GM21528 (cell line): ENCODE measurements at regions not wholly inside any gene's neighbourhood (a gene's known extent, or its start where the extent isn't known, plus 50 kb on each side); places are given as distances from the start of the nearest gene placed in this dataset.

Experiments used
- ATAC-seq: cut with Tn5 transposase; IDR thresholded peaks from one replicate; pipeline ENCODE4 v1.9.1; 2021; ENCODE audit warnings: mild to moderate bottlenecking, moderate library complexity; ENCODE audit not compliant: unreplicated experiment, low FRiP score

DNA sequence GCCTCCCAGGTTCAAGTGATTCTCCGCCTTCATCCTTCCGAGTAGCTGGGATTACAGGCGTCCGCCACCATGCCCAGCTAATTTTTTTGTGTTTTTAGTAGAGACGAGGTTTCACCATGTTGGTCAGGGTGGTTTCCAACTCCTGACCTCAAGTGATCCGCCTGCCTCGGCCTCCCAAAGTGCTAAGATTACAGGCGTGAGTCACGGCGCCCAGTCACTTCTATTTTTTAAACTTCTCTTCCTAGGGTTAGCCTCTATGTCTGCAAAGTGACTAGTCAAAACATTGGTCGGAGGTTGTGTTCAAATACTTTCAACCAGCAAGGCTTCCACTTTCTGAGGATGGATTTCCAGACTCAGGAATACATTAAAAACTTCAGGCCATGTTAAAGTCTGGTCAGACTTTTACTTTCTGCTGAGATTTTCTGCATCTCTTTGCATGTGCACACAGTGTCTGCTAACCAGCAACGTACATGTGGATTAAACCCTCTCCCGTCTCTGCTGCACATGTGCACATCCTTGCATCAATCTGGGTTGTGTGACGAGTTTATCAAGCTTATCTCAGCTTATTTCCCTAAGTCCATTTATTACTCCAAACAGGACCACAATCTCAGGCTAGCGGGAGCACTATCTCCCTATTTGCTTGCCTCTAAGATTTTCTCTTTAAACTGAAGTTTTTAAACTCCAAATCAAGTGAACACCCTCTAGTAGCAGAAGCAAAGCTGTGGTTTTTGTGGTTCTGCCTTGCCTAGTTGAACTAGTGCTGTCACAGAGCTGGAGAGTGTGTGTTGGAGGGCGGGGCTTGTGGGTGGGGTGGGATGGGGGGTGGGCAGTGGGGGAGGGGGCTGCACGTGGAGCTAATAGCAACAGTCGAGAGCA lies 525.2 kb upstream of the GOT2 start:
- no peak for ATAC-seq

- ATAC-seq, result no peak
These were observed 518.2 kb upstream of the GOT2 start for GRCh38 chr16:59252317-59252716.

GRCh38 chr16:59249011-59249410 lies 514.9 kb upstream of the GOT2 start:
- ATAC-seq, result no peak

GRCh38 chr16:59242556-59242955 lies 508.4 kb upstream of the GOT2 start:
- ATAC-seq, result no peak

- ATAC-seq, result no peak
These were observed 504.1 kb upstream of the GOT2 start for GRCh38 chr16:59238246-59238645.

DNA sequence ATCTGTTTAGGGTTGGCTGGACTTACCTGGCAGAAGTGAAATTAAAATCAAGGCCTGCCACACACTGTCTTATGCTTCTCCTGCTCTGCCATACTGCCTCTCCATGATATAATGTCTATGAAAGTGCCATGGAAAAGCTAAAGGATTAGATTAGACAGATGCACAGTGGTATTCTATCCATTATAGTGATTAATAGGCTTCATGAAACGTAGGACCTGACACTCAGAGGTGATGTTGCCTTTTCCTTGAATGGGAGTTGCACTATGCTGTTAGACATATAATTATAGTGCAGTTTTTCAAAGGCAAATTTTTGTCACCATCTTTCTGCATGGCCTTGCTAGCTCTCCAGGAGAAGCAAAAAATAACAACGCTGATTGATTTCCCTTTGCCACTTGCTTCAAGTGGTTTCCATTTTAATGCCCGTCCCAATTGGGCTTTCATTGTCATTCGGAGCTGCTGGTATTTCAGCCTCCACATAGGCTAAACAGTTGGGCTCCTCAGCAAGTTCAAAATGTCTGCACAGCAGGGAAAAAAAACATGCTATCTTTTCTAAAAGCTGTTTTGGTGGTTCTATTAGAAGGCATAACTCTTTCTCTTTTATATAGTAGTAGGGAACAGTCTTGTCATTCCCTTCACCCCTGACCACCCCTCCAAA lies 502.8 kb upstream of the GOT2 start:
- no peak for ATAC-seq

GRCh38 chr16:59224401-59224800 lies 490.3 kb upstream of the GOT2 start:
- ATAC-seq, result no peak

DNA sequence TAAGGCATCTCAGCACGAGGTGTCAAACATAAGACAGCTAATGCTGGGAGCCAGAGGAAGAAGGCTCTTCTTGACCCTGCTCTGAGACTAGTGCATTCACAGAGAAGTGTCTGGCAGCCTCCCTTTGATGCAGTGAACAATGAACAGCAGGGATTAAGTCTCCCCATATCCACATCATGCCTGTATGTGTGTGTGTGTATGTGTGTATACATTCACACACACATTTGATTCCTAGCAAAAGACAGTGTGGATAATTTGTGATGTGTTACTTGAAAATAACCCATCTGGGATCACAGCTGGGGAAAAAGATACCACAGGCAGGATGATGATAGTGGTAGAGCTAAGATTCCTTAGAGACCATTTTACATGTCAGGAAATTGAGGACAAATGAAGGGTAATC lies 485.9 kb upstream of the GOT2 start:
- no peak for ATAC-seq

- no peak for ATAC-seq
These were observed 482.2 kb upstream of the GOT2 start for GRCh38 chr16:59216291-59216690.

GRCh38 chr16:59214455-59214854 lies 480.3 kb upstream of the GOT2 start:
- no peak for ATAC-seq

DNA sequence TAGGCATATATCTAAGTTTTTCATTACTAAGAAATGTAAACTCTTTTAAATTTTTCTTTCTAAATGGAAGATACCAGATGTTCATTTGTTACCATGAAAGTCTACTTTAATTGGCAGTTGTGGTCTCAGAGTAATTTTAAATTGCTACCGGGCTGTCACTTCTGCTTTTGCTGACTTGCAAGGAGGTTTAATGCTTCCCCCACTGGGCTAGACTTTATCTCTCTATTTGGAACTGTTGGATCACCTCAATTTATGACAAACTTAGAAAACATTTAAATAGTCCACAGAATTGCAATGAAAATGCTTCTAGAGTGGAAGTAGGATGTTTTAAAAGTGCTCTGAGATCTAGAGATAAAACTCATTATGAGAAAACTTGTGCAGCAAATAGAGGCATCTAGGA lies 479.8 kb upstream of the GOT2 start:
- no peak for ATAC-seq

DNA sequence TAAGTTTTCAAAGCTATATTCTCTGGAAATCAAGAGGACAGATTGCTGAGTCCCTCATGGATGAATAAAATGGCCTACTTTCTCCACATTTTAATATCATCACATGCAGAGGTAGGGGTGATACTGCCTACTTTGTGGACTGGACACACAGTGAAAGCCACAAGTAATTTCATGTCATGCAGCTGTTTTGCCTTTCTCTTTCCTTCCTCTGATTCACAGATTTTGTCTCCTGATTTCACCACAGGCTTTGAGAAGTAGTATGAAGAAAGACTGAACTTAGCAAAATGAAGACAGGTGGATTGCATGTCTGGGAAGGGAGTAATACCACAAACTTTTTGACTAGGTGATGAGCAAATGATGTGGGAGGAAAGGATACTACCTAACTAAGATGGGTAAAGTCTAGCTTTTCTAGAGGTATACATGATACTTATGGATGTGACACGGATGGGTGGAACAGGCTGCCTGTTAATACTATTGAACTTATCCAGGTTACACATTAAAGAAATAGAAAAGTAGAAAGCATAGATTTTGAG lies 478.4 kb upstream of the GOT2 start:
- no peak for ATAC-seq

GRCh38 chr16:59210955-59211541 lies 476.9 kb upstream of the GOT2 start:
- ATAC-seq, result no peak

GRCh38 chr16:59205403-59205802 lies 471.3 kb upstream of the GOT2 start:
- ATAC-seq, result no peak

GRCh38 chr16:59204589-59204988 lies 470.5 kb upstream of the GOT2 start:
- no peak for ATAC-seq

- no peak for ATAC-seq
These were observed 468.2 kb upstream of the GOT2 start for GRCh38 chr16:59202233-59202862.

DNA sequence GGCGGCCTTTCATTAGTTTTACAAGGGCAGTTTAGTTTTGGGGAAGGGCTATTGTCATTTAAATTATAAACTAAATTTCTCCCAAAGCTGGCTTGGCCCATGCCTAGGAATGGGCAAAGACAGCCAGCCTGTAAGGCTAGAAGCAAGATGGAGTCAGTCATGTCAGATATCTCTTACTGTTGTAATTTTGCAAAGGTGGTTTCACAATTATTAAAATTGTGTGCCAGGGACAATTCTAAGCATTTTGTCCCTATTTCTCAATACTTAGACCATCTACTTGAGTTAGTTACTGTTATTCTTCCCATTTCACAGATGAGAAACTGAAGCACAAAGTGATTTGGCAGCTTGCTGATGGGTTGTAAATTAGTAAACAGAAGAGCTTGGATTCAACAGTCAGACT lies 467.7 kb upstream of the GOT2 start:
- no peak for ATAC-seq

DNA sequence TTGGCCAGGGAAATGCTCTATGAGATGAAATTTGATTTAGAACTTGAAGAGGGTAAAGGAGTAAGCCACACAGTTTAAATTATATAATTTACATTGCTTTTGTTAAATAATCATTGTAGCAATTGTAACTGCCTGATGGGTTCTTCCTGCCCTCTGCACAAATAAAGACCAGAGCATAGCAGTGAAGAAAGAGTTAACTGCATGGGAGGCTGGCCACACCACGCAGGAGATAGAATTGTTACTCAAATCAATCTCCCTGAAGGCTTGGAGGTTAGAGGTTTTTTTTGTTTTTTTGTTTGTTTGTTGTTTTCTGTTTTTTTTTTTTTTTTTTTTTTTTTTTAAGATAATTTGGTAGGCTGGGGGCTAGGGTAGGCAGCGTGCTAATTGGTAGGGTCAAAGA lies 467.0 kb upstream of the GOT2 start:
- ATAC-seq, result no peak

DNA sequence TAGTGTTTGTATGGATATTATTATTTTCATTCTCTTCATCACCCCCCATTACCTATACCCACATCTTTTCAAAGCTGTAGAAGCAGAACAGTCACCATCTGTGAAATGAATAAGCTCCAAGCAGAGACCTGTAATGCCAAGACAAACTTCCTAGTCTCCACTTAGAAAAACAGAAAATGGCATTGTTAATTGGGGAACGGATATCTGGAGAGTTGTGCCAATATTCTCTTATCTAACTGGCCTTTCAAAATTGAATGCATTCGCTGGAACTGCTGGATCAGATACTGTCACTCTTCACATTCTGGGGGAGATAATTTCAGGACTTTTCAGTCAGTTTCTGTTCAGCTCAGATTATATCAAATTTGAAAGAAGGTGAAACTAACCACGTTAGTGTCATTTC lies 464.4 kb upstream of the GOT2 start:
- ATAC-seq, result no peak

- ATAC-seq, result no peak
These were observed 461.1 kb upstream of the GOT2 start for GRCh38 chr16:59195242-59195641.

- ATAC-seq, result no peak
These were observed 459.5 kb upstream of the GOT2 start for GRCh38 chr16:59193637-59194036.
